CD14-positive monocyte (primary cell): ENCODE measurements at regions not wholly inside any gene's neighbourhood (a gene's known extent, or its start where the extent isn't known, plus 50 kb on each side); places are given as distances from the start of the nearest gene placed in this dataset.
"Not testable (repeated sequence)": the region's sequence is repeated elsewhere in the genome, so short reads cannot be mapped to it uniquely, and the experiment has no call there.

Experiments
- DNase-seq, 3 donors: peaks; one replicate each; pipeline ENCODE4 v3.0.0-alpha.2; 2011 to 2022
- H2AFZ ChIP-seq: 2 replicates; pipeline ENCODE4 v1.6.0; 2012; ENCODE audit warnings: mild to moderate bottlenecking, low read depth, low read length, inconsistent platforms; ENCODE audit not compliant: insufficient read depth, poor library complexity, severe bottlenecking
- H3K27ac ChIP-seq, 2 donors: 1 replicate in 1 of 2; 2 replicates in 1 of 2; pipeline ENCODE4 v1.5.1; 2012 to 2013; ENCODE audit warnings: low read length in 2 of 2, control low read depth in 1 of 2, inconsistent platforms in 1 of 2, low read depth in 1 of 2, mild to moderate bottlenecking in 1 of 2
- H3K27me3 ChIP-seq, 2 donors: one replicate each; pipeline versions ENCODE4 v1.6.0 to v1.6.1; 2011 to 2013; ENCODE audit warnings: low read length in 2 of 2; ENCODE audit not compliant: control insufficient read depth in 2 of 2, insufficient read depth in 2 of 2
- H3K36me3 ChIP-seq, 2 donors: replicated peaks in 1 of 2; 1 replicate in 1 of 2; 2 replicates in 1 of 2; pipeline versions ENCODE4 v1.5.1 to v1.6.1; 2012 to 2013; ENCODE audit warnings: low read length in 2 of 2, control low read depth in 1 of 2, inconsistent platforms in 1 of 2, mild to moderate bottlenecking in 1 of 2; ENCODE audit not compliant: insufficient read depth in 2 of 2, control insufficient read depth in 1 of 2
- H3K4me1 ChIP-seq, 2 donors: 1 replicate in 1 of 2; 2 replicates in 1 of 2; pipeline versions ENCODE4 v1.5.1 to v1.6.1; 2012 to 2013; ENCODE audit warnings: low read length in 2 of 2, control low read depth in 1 of 2, inconsistent platforms in 1 of 2, mild to moderate bottlenecking in 1 of 2, moderate library complexity in 1 of 2; ENCODE audit not compliant: insufficient read depth in 2 of 2, control insufficient read depth in 1 of 2
- H3K4me2 ChIP-seq: replicated peaks from 2 replicates; pipeline ENCODE3; 2012; ENCODE audit warnings: low read length, moderate library complexity, mild to moderate bottlenecking; ENCODE audit not compliant: poor library complexity, severe bottlenecking; ENCODE audit errors: extremely low read depth
- H3K4me3 ChIP-seq, 3 experiments: fragments of 200-600 bp in 1 of 3; sonication (generic) in 1 of 3; replicated peaks in 1 of 3; 1 replicate in 2 of 3; 2 replicates in 1 of 3; pipeline ENCODE4 v1.5.1; 2011 to 2013; ENCODE audit warnings: low read length in 3 of 3, mild to moderate bottlenecking in 3 of 3, control low read depth in 2 of 3, low read depth in 2 of 3, inconsistent platforms in 1 of 3, moderate library complexity in 1 of 3
- H3K79me2 ChIP-seq: 2 replicates; pipeline ENCODE4 v1.6.0; 2012; ENCODE audit warnings: mild to moderate bottlenecking, control low read depth, inconsistent platforms, low read length, moderate library complexity; ENCODE audit not compliant: insufficient read depth
- H3K9ac ChIP-seq: 2 replicates; pipeline ENCODE4 v1.6.0; 2017; ENCODE audit warnings: low read length, mild to moderate bottlenecking; ENCODE audit not compliant: insufficient read depth, poor library complexity, severe bottlenecking
- H3K9me3 ChIP-seq, 2 donors: replicated peaks in 1 of 2; 1 replicate in 1 of 2; 2 replicates in 1 of 2; pipeline versions ENCODE4 v1.5.1 to v1.6.1; 2012 to 2013; ENCODE audit warnings: low read length in 2 of 2, control low read depth in 1 of 2; ENCODE audit not compliant: control insufficient read depth in 1 of 2, insufficient read depth in 1 of 2
- H4K20me1 ChIP-seq: 2 replicates; pipeline ENCODE4 v1.6.0; 2012; ENCODE audit warnings: mild to moderate bottlenecking, low read length, control low read depth, moderate library complexity; ENCODE audit not compliant: insufficient read depth
- H3K27ac Mint-ChIP-seq, 7 donors: one replicate each; pipeline ENCODE4 v1.8.0; 2020; ENCODE audit warnings: mild to moderate bottlenecking in 7 of 7, mixed read lengths in 7 of 7, moderate library complexity in 6 of 7, inconsistent platforms in 2 of 7
- H3K27me3 Mint-ChIP-seq, 3 donors: one replicate each; pipeline ENCODE4 v1.8.0; 2021 to 2022; ENCODE audit warnings: low read depth in 3 of 3, mild to moderate bottlenecking in 3 of 3, mixed read lengths in 3 of 3, moderate library complexity in 3 of 3, inconsistent platforms in 1 of 3
- H3K36me3 Mint-ChIP-seq, 2 donors: one replicate each; pipeline ENCODE4 v1.8.0; 2020; ENCODE audit warnings: mixed read lengths in 2 of 2, inconsistent platforms in 1 of 2, mild to moderate bottlenecking in 1 of 2
- H3K4me1 Mint-ChIP-seq: one replicate; pipeline ENCODE4 v1.8.0; 2020; ENCODE audit warnings: mild to moderate bottlenecking, mixed read lengths
- H3K4me3 Mint-ChIP-seq, 2 donors: one replicate each; pipeline ENCODE4 v1.8.0; 2020; ENCODE audit warnings: mild to moderate bottlenecking in 2 of 2, mixed read lengths in 2 of 2, moderate library complexity in 1 of 2
- H3K9me3 Mint-ChIP-seq, 7 donors: one replicate each; pipeline ENCODE4 v1.8.0; 2020 to 2022; ENCODE audit warnings: mixed read lengths in 7 of 7, mild to moderate bottlenecking in 6 of 7, moderate library complexity in 6 of 7, inconsistent platforms in 2 of 7
- WGBS: methylation state at CpG from one replicate; pipeline ENCODE4 v1.1.5; 2013; ENCODE audit warnings: missing lambda C conversion rate; ENCODE audit not compliant: insufficient coverage; 5-methylcytosine and 5-hydroxymethylcytosine counted together
- intact Hi-C, 2 donors: fragments of 100-400 bp; cut with micrococcal nuclease; formaldehyde crosslinking; loops; one replicate each; pipeline versions ENCODE4 v1.15.0 to v1.15.1; 2023
- TF ChIP-seq, protein P1 (sequence below): fragments of 200-600 bp; IDR thresholded peaks from one replicate; pipeline ENCODE4 v1.8.0; 2022; ENCODE audit warnings: antibody characterized with exemption, mild to moderate bottlenecking

DNA sequence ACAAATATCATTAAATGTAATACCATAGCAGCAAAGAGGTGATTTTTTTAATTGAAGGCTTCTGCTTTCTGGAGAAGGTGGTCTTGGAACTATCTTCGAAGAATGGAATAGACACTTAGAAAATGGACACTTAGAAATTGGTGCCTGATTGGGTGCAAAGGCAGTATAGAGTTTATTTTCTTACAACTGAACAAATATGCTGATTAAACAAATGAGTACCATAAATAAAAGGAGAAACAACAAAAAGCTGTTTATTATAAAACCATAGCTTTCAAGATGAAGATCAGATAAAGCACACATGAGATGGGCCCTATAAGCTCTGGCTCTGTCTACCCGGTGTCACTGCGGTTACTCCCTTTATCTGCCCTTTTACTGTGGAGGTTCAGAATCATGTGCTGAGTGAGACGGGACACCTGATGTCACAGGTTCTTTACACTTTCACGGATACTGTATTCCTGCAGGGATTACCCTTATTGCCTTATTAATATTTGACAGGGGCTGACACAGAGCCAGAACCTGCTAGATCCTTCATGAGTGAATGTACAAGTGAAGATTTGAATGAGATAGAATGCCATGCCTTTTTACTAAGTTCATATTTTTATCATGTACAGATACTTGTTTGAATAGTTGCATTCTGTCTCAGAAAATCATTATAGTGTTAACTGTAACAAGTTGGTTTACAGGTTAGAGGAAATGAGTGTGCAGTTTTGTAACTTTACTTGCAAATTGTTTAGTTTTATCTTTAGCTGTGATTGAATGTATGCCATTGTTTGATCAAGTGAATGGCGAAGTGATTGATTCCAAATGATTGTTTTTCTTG lies 477.5 kb upstream of the RGS6 start:
- H3K27ac ChIP-seq: no peak overlapping the region
- Mint-ChIP-seq H3K4me1 (peaks cover 25% of the 10 kb centered on the region), H3K27me3 (peaks cover 0 to 2% (median 0%) of the 10 kb centered on the region in 3 donors), H3K9me3 (peaks cover 0 to 3% (median 0%) of the 10 kb centered on the region in 7 donors), H3K36me3 (peaks cover 0 to 13% of the 10 kb centered on the region in 2 donors), H3K27ac (peak overlapping the region in 3 of 7 donors; percentile 0 to 40 (median 22)), H3K4me3 (no peak overlapping the region)
- H3K4me1 ChIP-seq: peaks cover 10 to 21% of the 10 kb centered on the region in 2 donors
- no peaks in the 10 kb centered on the region for H3K27me3 ChIP-seq
- no peak overlapping the region for H3K9ac ChIP-seq
- H3K4me2 ChIP-seq: no peak overlapping the region
- H3K9me3 ChIP-seq: no peaks in the 10 kb centered on the region
- no peak overlapping the region for H3K4me3 ChIP-seq
- no peaks in the 10 kb centered on the region for H3K36me3 ChIP-seq
- no peak overlapping the region for H2AFZ ChIP-seq
- DNase-seq: no peak
- TF ChIP-seq, protein P1, sequence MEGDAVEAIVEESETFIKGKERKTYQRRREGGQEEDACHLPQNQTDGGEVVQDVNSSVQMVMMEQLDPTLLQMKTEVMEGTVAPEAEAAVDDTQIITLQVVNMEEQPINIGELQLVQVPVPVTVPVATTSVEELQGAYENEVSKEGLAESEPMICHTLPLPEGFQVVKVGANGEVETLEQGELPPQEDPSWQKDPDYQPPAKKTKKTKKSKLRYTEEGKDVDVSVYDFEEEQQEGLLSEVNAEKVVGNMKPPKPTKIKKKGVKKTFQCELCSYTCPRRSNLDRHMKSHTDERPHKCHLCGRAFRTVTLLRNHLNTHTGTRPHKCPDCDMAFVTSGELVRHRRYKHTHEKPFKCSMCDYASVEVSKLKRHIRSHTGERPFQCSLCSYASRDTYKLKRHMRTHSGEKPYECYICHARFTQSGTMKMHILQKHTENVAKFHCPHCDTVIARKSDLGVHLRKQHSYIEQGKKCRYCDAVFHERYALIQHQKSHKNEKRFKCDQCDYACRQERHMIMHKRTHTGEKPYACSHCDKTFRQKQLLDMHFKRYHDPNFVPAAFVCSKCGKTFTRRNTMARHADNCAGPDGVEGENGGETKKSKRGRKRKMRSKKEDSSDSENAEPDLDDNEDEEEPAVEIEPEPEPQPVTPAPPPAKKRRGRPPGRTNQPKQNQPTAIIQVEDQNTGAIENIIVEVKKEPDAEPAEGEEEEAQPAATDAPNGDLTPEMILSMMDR: no peak
- intact Hi-C loops: no loop called here
- H4K20me1 ChIP-seq: peaks cover 46% of the 10 kb centered on the region
- no peaks in the 10 kb centered on the region for H3K79me2 ChIP-seq
- no CpG with 5 or more reads among the region's 6 CpGs for WGBS

DNA sequence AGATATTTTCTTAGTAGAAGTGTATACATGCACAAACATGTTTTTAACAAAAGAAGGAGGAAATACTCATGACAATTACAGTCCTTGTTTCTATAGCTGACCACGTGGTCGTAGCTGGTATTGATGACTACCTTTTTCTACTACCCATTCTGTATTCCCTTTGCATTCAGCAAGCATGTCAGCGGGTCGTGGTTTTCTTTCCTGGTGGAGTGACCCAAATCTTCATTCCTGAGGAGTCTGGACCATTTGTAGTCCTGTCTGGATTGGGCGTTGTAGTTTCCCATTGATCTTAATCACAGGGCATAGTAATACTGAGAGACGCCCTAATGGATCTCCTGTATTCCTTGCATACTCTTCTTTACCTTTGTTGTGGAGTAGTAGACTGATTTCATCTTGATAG lies 472.1 kb upstream of the RGS6 start:
- intact Hi-C loops: no loop called here
- no peak for DNase-seq
- Histone ChIP-seq H3K9me3 (peaks cover 0 to 6% of the 10 kb centered on the region in 2 donors), H3K36me3 (peaks cover 2 to 19% of the 10 kb centered on the region in 2 donors), H3K4me1 (peaks cover 0 to 2% of the 10 kb centered on the region in 2 donors), H3K9ac (no peak overlapping the region), H3K4me3 (no peak overlapping the region), H3K27ac (no peak overlapping the region), H3K27me3 (no peaks in the 10 kb centered on the region), H2AFZ (no peak overlapping the region), H3K79me2 (no peaks in the 10 kb centered on the region), H4K20me1 (peaks cover 62% of the 10 kb centered on the region), H3K4me2 (no peak overlapping the region)
- TF ChIP-seq, protein P1: no peak
- H3K9me3 Mint-ChIP-seq: peaks cover 2 to 17% (median 12%) of the 10 kb centered on the region in 7 donors
- H3K4me1 Mint-ChIP-seq: peaks cover 5% of the 10 kb centered on the region
- peaks cover 0 to 2% (median 0%) of the 10 kb centered on the region in 3 donors for H3K27me3 Mint-ChIP-seq
- peak overlapping the region in 2 of 7 donors; percentile 5 to 51 for H3K27ac Mint-ChIP-seq
- WGBS: 100% methylated on average over 4 of the region's 6 CpGs
- H3K36me3 Mint-ChIP-seq: peaks cover 22 to 38% of the 10 kb centered on the region in 2 donors
- H3K4me3 Mint-ChIP-seq: no peak overlapping the region

DNA sequence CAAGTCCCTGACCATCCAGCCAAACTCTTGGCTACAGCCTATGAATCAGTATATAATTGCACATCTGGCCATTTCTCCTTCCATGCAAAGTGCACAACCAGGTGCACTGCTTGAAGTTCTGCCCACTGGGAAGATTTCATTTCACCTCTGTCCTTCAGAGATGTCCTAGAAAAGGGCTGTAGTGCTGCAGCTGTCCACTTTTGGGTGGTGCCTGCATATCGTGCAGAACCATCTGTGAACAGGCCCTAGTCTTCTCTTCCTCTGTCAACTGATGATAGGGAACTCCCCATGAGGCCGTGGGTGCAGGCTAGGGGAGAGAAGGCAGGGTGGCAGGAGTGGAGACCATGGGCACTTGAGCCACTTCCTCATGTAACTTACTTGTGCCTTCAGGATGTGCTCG lies 470.6 kb upstream of the RGS6 start:
- 100% methylated on average over 1 of the region's 3 CpGs for WGBS
- H3K27ac Mint-ChIP-seq, H3K4me3 Mint-ChIP-seq, DNase-seq, H2AFZ ChIP-seq, H3K9ac ChIP-seq, H3K27ac ChIP-seq, H3K4me1 ChIP-seq, H3K9me3 ChIP-seq, H3K27me3 ChIP-seq, H3K79me2 ChIP-seq, intact Hi-C loops, H3K4me3 ChIP-seq, H3K27me3 Mint-ChIP-seq, H3K4me1 Mint-ChIP-seq, H3K4me2 ChIP-seq: not testable (repeated sequence)
- Histone ChIP-seq H3K36me3 (peaks cover 2 to 19% of the 10 kb centered on the region in 2 donors), H4K20me1 (peaks cover 57% of the 10 kb centered on the region)
- Mint-ChIP-seq H3K9me3 (peaks cover 2 to 17% (median 12%) of the 10 kb centered on the region in 7 donors), H3K36me3 (peaks cover 26 to 38% of the 10 kb centered on the region in 2 donors)
